Keratinocyte (primary cell): ENCODE measurements at regions not wholly inside any gene's neighbourhood (a gene's known extent, or its start where the extent isn't known, plus 50 kb on each side); places are given as distances from the start of the nearest gene placed in this dataset.
"Not testable (repeated sequence)": the region's sequence is repeated elsewhere in the genome, so short reads cannot be mapped to it uniquely, and the experiment has no call there.

Source experiments
- EZH2 ChIP-seq: IDR thresholded peaks from one replicate; pipeline ENCODE4 v1.6.1; 2012; ENCODE audit warnings: inconsistent platforms, mild to moderate bottlenecking, low read length, moderate library complexity
- TF ChIP-seq, protein P1 (sequence below), 3 experiments: IDR thresholded peaks in 1 of 3; conservative IDR thresholded peaks in 1 of 3; optimal IDR thresholded peaks in 1 of 3; 2 replicates in 2 of 3; 3 replicates in 1 of 3; pipeline versions ENCODE3 to v1.5.1; 2011; ENCODE audit warnings: low read length in 3 of 3, mild to moderate bottlenecking in 3 of 3, moderate library complexity in 2 of 3, control low read depth in 1 of 3, inconsistent platforms in 1 of 3; ENCODE audit not compliant: insufficient read depth in 2 of 3; ENCODE audit errors: extremely low read depth in 1 of 3

DNA sequence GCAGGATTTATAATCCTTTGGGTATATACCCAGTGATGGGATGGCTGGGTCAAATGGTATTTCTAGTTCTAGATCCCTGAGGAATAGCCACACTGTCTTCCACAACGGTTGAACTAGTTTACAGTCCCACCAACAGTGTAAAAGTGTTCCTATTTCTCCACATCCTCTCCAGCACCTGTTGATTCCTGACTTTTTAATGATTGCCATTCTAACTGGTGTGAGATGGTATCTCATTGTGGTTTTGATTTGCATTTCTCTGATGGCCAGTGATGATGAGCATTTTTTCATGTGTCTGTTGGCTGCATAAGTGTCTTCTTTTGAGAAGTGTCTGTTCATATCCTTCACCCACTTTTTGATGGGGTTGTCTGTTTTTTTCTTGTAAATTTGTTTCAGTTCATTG lies 82.8 kb upstream of the AMOT start:
- TF ChIP-seq, protein P1, sequence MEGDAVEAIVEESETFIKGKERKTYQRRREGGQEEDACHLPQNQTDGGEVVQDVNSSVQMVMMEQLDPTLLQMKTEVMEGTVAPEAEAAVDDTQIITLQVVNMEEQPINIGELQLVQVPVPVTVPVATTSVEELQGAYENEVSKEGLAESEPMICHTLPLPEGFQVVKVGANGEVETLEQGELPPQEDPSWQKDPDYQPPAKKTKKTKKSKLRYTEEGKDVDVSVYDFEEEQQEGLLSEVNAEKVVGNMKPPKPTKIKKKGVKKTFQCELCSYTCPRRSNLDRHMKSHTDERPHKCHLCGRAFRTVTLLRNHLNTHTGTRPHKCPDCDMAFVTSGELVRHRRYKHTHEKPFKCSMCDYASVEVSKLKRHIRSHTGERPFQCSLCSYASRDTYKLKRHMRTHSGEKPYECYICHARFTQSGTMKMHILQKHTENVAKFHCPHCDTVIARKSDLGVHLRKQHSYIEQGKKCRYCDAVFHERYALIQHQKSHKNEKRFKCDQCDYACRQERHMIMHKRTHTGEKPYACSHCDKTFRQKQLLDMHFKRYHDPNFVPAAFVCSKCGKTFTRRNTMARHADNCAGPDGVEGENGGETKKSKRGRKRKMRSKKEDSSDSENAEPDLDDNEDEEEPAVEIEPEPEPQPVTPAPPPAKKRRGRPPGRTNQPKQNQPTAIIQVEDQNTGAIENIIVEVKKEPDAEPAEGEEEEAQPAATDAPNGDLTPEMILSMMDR (optimal IDR thresholded peaks at IDR 0.05 in 1 of 3, IDR thresholded peaks at IDR 0.05 in 1 of 3, conservative IDR thresholded peaks at IDR 0.05 in 1 of 3; ENCODE audit: extremely low read depth in 1 of 3, insufficient read depth in 2 of 3, low read length in 3 of 3) = not testable (repeated sequence)
- not testable (repeated sequence) for TF ChIP-seq EZH2
